ENCODE measurements at regions not wholly inside any gene's neighbourhood (a gene's known extent, or its start where the extent isn't known, plus 50 kb on each side); places are given as distances from the start of the nearest gene placed in this dataset.
"Not testable (repeated sequence)": the region's sequence is repeated elsewhere in the genome, so short reads cannot be mapped to it uniquely, and the experiment has no call there.

GRCh38 chr1:209202321-209202720, 381.2 kb upstream of the CAMK1G start:
- not testable (repeated sequence) for DNase-seq

GRCh38 chr1:209202830-209203532, 380.5 kb upstream of the CAMK1G start:
- peak; percentile 38 for DNase-seq

- DNase-seq = no peak
These were observed 380.0 kb upstream of the CAMK1G start for GRCh38 chr1:209203533-209203895.

- DNase-seq = no peak
These were observed 378.5 kb upstream of the CAMK1G start for GRCh38 chr1:209205039-209205438.

- DNase-seq = no peak
These were observed 376.3 kb upstream of the CAMK1G start for GRCh38 chr1:209207126-209207700.

- peak; percentile 71 for DNase-seq
These were observed 375.7 kb upstream of the CAMK1G start for GRCh38 chr1:209207701-209208286.

GRCh38 chr1:209208648-209209047, 374.9 kb upstream of the CAMK1G start:
- no peak for DNase-seq

- no peak for DNase-seq
These were observed 369.5 kb upstream of the CAMK1G start for GRCh38 chr1:209213989-209214388.

- no peak for DNase-seq
These were observed 367.7 kb upstream of the CAMK1G start for GRCh38 chr1:209215826-209216225.

GRCh38 chr1:209218113-209218512, 365.4 kb upstream of the CAMK1G start:
- DNase-seq = no peak

GRCh38 chr1:209218981-209219380, 364.5 kb upstream of the CAMK1G start:
- no peak for DNase-seq

GRCh38 chr1:209219791-209220524, 363.6 kb upstream of the CAMK1G start:
- no peak for DNase-seq

GRCh38 chr1:209222826-209223225, 360.7 kb upstream of the CAMK1G start:
- DNase-seq = no peak

GRCh38 chr1:209223791-209224190, 359.7 kb upstream of the CAMK1G start:
- DNase-seq = no peak

- DNase-seq = no peak
These were observed 358.6 kb upstream of the CAMK1G start for GRCh38 chr1:209224886-209225285.

GRCh38 chr1:209227171-209227570, 356.3 kb upstream of the CAMK1G start:
- DNase-seq = no peak

GRCh38 chr1:209227941-209228340, 355.6 kb upstream of the CAMK1G start:
- no peak for DNase-seq

GRCh38 chr1:209229494-209230061, 353.9 kb upstream of the CAMK1G start:
- DNase-seq = no peak

GRCh38 chr1:209230314-209230713, 353.2 kb upstream of the CAMK1G start:
- DNase-seq = no peak

GRCh38 chr1:209231476-209232156, 351.9 kb upstream of the CAMK1G start:
- no peak for DNase-seq

- DNase-seq = no peak
These were observed 351.3 kb upstream of the CAMK1G start for GRCh38 chr1:209232197-209232596.

GRCh38 chr1:209232759-209233158, 350.8 kb upstream of the CAMK1G start:
- no peak for DNase-seq

GRCh38 chr1:209235166-209235565, 348.3 kb upstream of the CAMK1G start:
- no peak for DNase-seq
